Choroid plexus epithelial cell (primary cell): ENCODE measurements at regions not wholly inside any gene's neighbourhood (a gene's known extent, or its start where the extent isn't known, plus 50 kb on each side); places are given as distances from the start of the nearest gene placed in this dataset.
A peak's percentile ranks its signal among the peaks of the same experiment; 100 is the strongest.

Experiments used
- DNase-seq: peaks from one replicate; pipeline ENCODE4 v3.0.0-alpha.2; 2010; ENCODE audit warnings: low read depth
- H3K4me3 ChIP-seq: 2 replicates; pipeline ENCODE4 v1.5.1; 2011; ENCODE audit warnings: low read depth, mild to moderate bottlenecking, control low read depth, low read length, moderate library complexity
- TF ChIP-seq, protein P1 (sequence below): conservative IDR thresholded peaks from 2 replicates; pipeline ENCODE4 v1.5.1; 2011; ENCODE audit warnings: low read depth, mild to moderate bottlenecking, control low read depth, inconsistent platforms, low read length, moderate library complexity

- DNase-seq: peak; percentile 73
- TF ChIP-seq, protein P1, sequence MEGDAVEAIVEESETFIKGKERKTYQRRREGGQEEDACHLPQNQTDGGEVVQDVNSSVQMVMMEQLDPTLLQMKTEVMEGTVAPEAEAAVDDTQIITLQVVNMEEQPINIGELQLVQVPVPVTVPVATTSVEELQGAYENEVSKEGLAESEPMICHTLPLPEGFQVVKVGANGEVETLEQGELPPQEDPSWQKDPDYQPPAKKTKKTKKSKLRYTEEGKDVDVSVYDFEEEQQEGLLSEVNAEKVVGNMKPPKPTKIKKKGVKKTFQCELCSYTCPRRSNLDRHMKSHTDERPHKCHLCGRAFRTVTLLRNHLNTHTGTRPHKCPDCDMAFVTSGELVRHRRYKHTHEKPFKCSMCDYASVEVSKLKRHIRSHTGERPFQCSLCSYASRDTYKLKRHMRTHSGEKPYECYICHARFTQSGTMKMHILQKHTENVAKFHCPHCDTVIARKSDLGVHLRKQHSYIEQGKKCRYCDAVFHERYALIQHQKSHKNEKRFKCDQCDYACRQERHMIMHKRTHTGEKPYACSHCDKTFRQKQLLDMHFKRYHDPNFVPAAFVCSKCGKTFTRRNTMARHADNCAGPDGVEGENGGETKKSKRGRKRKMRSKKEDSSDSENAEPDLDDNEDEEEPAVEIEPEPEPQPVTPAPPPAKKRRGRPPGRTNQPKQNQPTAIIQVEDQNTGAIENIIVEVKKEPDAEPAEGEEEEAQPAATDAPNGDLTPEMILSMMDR: no peak
- no peak overlapping the region for H3K4me3 ChIP-seq
Measured at GRCh38 chr2:176388861-176389260, 119.6 kb downstream of the MTX2 start.

- DNase-seq: peak; percentile 11
- TF ChIP-seq, protein P1: no peak
- no peak overlapping the region for H3K4me3 ChIP-seq
Measured at GRCh38 chr2:176390276-176391147, 121.3 kb downstream of the MTX2 start.

DNA sequence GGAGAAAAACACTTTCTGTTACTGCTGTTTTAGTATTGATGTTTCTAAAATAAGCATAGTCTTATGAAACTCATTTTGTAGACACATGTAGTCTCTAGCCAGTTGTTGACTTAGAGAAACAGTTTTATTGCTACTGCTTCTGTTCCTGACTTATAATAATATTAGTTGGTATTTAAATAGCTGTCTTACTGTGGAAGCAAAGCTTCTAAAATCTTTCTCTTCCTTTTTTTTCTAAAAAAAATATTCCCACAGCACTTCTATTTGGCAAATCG is 121.8 kb downstream of the MTX2 start:
- H3K4me3 ChIP-seq: no peak overlapping the region
- DNase-seq: no peak
- TF ChIP-seq, protein P1: no peak

DNA sequence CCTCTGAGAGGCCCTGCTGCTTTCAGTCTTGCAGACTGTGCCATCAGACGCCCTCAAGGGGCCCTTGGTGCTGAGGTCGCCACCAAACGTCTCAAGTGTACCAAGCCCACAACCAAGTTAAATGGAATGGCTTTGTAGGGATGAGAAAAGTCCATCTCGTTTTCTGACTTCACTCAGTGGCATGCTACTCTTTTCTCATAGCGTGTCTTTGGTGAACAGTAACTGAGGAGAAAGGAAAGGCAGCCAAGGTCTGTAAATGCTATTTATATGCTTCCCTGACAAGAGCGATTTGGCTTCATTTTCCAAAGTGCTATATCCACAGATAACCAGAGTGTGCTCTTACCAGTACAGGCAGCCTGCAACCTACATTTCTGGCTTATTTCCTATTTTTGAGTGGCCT is 123.0 kb downstream of the MTX2 start:
- no peak overlapping the region for H3K4me3 ChIP-seq
- TF ChIP-seq, protein P1: no peak
- DNase-seq: peak; percentile 34

DNA sequence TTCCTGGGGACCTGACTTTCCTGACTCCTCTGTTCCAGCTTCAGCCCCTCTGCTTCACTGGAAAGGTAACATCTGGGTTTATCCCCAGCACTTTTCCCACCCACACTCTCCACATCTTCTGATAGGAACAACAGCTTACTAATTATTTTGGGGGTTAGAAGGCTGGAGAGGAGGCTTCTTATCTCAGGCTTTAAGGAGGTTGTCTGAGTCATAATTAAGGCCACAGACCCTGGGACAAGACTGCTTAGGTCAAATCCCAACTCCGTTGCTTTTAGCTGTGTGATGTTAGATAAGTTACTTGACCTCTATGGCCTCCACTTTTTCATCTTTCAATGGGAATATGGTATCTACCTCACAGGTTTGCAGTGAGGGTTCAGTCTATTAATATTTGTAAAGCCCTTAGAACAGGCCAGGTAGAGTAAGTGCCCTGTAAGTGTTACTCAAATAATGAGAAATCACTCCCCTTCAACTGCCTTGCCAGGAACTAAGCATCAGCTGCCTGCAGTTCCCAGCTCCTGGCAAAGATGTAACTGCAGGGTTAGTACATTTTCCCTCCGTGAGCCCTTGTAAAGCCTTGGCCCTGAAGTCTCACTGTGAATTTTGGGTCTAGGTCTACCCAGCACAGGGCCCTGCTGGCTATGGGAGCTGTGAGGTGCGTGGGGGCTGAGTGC is 123.6 kb downstream of the MTX2 start:
- no peak for DNase-seq
- no peak overlapping the region for H3K4me3 ChIP-seq
- TF ChIP-seq, protein P1: no peak

DNA sequence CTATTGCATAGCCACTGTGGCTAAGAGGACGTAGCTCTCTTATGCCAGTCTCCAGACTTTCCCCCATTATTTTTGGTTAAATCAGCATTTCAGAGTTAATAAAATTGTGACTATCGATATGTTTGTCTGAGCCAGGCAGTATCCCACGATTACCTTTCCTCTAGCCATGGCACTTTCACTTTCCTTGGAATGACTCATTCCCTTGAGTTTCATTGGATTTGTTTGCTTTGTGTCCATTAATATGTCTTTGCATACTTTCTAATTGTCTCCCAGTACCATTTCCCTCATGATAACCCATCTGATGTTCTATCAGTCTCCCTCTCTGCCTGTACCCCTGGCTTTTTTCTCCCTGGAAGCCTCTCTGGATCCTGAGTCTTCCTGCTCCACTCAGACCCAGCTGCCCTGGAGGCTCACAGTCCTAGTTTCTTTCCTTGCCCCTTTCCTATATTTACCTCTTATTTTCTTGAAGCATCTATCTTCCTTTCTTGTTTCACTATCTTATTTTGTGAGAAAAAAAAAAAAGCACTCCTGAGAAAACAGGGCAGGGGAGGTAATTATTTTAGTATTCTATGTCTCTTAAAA is 126.1 kb downstream of the MTX2 start:
- TF ChIP-seq, protein P1: no peak
- DNase-seq: peak; percentile 5
- H3K4me3 ChIP-seq: no peak overlapping the region
